Mammary epithelial cell (primary cell): ENCODE measurements at regions not wholly inside any gene's neighbourhood (a gene's known extent, or its start where the extent isn't known, plus 50 kb on each side); places are given as distances from the start of the nearest gene placed in this dataset.

Experiments
- EZH2 ChIP-seq: IDR thresholded peaks from 2 replicates; pipeline ENCODE4 v1.6.1; 2012; ENCODE audit warnings: low read length, inconsistent platforms, borderline replicate concordance
- TF ChIP-seq, protein P1 (sequence below), 2 donors: IDR thresholded peaks in 1 of 2; conservative IDR thresholded peaks in 1 of 2; 2 replicates each; pipeline ENCODE4 v1.5.1; 2011 to 2012; ENCODE audit warnings: inconsistent platforms in 2 of 2, low read length in 2 of 2, mild to moderate bottlenecking in 2 of 2, control low read depth in 1 of 2, low read depth in 1 of 2; ENCODE audit not compliant: insufficient read depth in 1 of 2; ENCODE audit errors: extremely low read depth in 1 of 2

DNA sequence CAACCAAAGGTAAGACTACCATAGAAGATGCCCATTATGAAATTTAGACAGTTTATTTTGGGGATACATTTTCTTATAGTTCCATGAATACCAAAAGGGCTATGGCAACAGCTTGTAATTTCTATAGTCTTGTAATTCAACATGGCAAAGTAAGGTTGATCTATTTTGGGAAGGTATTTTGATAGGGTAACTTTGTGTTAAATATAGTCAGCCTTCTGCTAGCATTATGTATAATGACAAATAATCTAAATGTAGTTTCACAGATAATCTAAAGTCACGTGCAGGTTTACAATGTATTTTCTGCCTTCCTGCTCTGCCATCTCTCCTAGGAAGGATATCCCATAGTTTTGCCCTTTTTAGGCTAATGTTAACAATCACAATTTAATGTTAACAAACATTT, 85.9 kb upstream of the DPH5 start:
- TF ChIP-seq, protein P1, sequence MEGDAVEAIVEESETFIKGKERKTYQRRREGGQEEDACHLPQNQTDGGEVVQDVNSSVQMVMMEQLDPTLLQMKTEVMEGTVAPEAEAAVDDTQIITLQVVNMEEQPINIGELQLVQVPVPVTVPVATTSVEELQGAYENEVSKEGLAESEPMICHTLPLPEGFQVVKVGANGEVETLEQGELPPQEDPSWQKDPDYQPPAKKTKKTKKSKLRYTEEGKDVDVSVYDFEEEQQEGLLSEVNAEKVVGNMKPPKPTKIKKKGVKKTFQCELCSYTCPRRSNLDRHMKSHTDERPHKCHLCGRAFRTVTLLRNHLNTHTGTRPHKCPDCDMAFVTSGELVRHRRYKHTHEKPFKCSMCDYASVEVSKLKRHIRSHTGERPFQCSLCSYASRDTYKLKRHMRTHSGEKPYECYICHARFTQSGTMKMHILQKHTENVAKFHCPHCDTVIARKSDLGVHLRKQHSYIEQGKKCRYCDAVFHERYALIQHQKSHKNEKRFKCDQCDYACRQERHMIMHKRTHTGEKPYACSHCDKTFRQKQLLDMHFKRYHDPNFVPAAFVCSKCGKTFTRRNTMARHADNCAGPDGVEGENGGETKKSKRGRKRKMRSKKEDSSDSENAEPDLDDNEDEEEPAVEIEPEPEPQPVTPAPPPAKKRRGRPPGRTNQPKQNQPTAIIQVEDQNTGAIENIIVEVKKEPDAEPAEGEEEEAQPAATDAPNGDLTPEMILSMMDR (conservative IDR thresholded peaks at IDR 0.05 in 1 of 2, IDR thresholded peaks at IDR 0.05 in 1 of 2; ENCODE audit: extremely low read depth in 1 of 2, insufficient read depth in 1 of 2, low read depth in 1 of 2, low read length in 2 of 2), result no peak
- no peak for TF ChIP-seq EZH2
